ENCODE measurements at regions not wholly inside any gene's neighbourhood (a gene's known extent, or its start where the extent isn't known, plus 50 kb on each side); places are given as distances from the start of the nearest gene placed in this dataset.

- no peak for FAIRE-seq
Observed at GRCh38 chr2:35081001-35081621, 1274.5 kb upstream of the CRIM1 start.

GRCh38 chr2:35080231-35080910 is 1275.2 kb upstream of the CRIM1 start:
- no peak for FAIRE-seq

- no peak for FAIRE-seq
Observed at GRCh38 chr2:35067420-35067819, 1288.2 kb upstream of the CRIM1 start.

- no peak for FAIRE-seq
Observed at GRCh38 chr2:35063836-35064235, 1291.7 kb upstream of the CRIM1 start.

GRCh38 chr2:35035883-35036282 is 1319.7 kb upstream of the CRIM1 start:
- FAIRE-seq = no peak

- no peak for FAIRE-seq
Observed at GRCh38 chr2:35033748-35034147, 1321.8 kb upstream of the CRIM1 start.

GRCh38 chr2:35023545-35023944 is 1332.0 kb upstream of the CRIM1 start:
- no peak for FAIRE-seq

- FAIRE-seq = no peak
Observed at GRCh38 chr2:35000453-35000852, 1355.1 kb upstream of the CRIM1 start.

- FAIRE-seq = no peak
Observed at GRCh38 chr2:34998741-34999140, 1356.8 kb upstream of the CRIM1 start.

- no peak for FAIRE-seq
Observed at GRCh38 chr2:34997779-34998178, 1357.8 kb upstream of the CRIM1 start.

GRCh38 chr2:34995196-34995595 is 1360.4 kb upstream of the CRIM1 start:
- FAIRE-seq = no peak

- no peak for FAIRE-seq
Observed at GRCh38 chr2:34991508-34992274, 1363.9 kb upstream of the CRIM1 start.

- FAIRE-seq = no peak
Observed at GRCh38 chr2:34985474-34985873, 1370.1 kb upstream of the CRIM1 start.

GRCh38 chr2:34980689-34981088 is 1374.9 kb upstream of the CRIM1 start:
- FAIRE-seq = no peak

- FAIRE-seq = no peak
Observed at GRCh38 chr2:34979148-34979547, 1376.4 kb upstream of the CRIM1 start.

- no peak for FAIRE-seq
Observed at GRCh38 chr2:34961822-34962221, 1362.7 kb upstream of the FAM98A start.

- FAIRE-seq = no peak
Observed at GRCh38 chr2:34954758-34955157, 1355.7 kb upstream of the FAM98A start.

GRCh38 chr2:34950797-34951196 is 1351.7 kb upstream of the FAM98A start:
- FAIRE-seq = no peak

- FAIRE-seq = no peak
Observed at GRCh38 chr2:34949316-34949715, 1350.2 kb upstream of the FAM98A start.

GRCh38 chr2:34936089-34936488 is 1337.0 kb upstream of the FAM98A start:
- no peak for FAIRE-seq

GRCh38 chr2:34912084-34912483 is 1313.0 kb upstream of the FAM98A start:
- FAIRE-seq = no peak

GRCh38 chr2:34909992-34910705 is 1311.0 kb upstream of the FAM98A start:
- FAIRE-seq = no peak

GRCh38 chr2:34907812-34908211 is 1308.7 kb upstream of the FAM98A start:
- no peak for FAIRE-seq

All from colon (tissue), 2 donors.